K562 (cell line): ENCODE measurements at regions not wholly inside any gene's neighbourhood (a gene's known extent, or its start where the extent isn't known, plus 50 kb on each side); places are given as distances from the start of the nearest gene placed in this dataset.

Experiments
- TF ChIP-seq, protein P1 (sequence below): fragments of 450-650 bp; formaldehyde crosslinking; IDR thresholded peaks from 2 replicates; pipeline ENCODE4 v1.4.0; 2020; ENCODE audit warnings: mild to moderate bottlenecking, moderate library complexity
- TF ChIP-seq, protein P2 (sequence below), 2 experiments: fragments of 450-650 bp; formaldehyde crosslinking in 1 of 2; IDR thresholded peaks; 2 replicates each; pipeline versions ENCODE4 v1.4.0 to v1.6.1; 2014 to 2020; ENCODE audit warnings: mild to moderate bottlenecking in 2 of 2, borderline replicate concordance in 1 of 2, low read depth in 1 of 2

- TF ChIP-seq, protein P1, sequence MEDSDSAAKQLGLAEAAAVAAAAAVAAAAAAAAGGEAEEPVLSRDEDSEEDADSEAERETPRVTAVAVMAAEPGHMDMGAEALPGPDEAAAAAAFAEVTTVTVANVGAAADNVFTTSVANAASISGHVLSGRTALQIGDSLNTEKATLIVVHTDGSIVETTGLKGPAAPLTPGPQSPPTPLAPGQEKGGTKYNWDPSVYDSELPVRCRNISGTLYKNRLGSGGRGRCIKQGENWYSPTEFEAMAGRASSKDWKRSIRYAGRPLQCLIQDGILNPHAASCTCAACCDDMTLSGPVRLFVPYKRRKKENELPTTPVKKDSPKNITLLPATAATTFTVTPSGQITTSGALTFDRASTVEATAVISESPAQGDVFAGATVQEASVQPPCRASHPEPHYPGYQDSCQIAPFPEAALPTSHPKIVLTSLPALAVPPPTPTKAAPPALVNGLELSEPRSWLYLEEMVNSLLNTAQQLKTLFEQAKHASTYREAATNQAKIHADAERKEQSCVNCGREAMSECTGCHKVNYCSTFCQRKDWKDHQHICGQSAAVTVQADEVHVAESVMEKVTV (CRISPR knock-in tag), result peak; percentile 44; the same call in 1 of the 2 replicates
- TF ChIP-seq, protein P2, sequence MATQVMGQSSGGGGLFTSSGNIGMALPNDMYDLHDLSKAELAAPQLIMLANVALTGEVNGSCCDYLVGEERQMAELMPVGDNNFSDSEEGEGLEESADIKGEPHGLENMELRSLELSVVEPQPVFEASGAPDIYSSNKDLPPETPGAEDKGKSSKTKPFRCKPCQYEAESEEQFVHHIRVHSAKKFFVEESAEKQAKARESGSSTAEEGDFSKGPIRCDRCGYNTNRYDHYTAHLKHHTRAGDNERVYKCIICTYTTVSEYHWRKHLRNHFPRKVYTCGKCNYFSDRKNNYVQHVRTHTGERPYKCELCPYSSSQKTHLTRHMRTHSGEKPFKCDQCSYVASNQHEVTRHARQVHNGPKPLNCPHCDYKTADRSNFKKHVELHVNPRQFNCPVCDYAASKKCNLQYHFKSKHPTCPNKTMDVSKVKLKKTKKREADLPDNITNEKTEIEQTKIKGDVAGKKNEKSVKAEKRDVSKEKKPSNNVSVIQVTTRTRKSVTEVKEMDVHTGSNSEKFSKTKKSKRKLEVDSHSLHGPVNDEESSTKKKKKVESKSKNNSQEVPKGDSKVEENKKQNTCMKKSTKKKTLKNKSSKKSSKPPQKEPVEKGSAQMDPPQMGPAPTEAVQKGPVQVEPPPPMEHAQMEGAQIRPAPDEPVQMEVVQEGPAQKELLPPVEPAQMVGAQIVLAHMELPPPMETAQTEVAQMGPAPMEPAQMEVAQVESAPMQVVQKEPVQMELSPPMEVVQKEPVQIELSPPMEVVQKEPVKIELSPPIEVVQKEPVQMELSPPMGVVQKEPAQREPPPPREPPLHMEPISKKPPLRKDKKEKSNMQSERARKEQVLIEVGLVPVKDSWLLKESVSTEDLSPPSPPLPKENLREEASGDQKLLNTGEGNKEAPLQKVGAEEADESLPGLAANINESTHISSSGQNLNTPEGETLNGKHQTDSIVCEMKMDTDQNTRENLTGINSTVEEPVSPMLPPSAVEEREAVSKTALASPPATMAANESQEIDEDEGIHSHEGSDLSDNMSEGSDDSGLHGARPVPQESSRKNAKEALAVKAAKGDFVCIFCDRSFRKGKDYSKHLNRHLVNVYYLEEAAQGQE (IDR thresholded peaks at IDR 0.05; ENCODE audit: borderline replicate concordance), result peak; percentile 46; the same call in 1 of the 2 replicates
- TF ChIP-seq, protein P2 (CRISPR knock-in tag; IDR thresholded peaks at IDR 0.05; ENCODE audit: low read depth), result no peak
Observed at GRCh38 chr12:28872654-28873268, 276.3 kb upstream of the FAR2 start (continued).
